ENCODE measurements at regions not wholly inside any gene's neighbourhood (a gene's known extent, or its start where the extent isn't known, plus 50 kb on each side); places are given as distances from the start of the nearest gene placed in this dataset.

DNA sequence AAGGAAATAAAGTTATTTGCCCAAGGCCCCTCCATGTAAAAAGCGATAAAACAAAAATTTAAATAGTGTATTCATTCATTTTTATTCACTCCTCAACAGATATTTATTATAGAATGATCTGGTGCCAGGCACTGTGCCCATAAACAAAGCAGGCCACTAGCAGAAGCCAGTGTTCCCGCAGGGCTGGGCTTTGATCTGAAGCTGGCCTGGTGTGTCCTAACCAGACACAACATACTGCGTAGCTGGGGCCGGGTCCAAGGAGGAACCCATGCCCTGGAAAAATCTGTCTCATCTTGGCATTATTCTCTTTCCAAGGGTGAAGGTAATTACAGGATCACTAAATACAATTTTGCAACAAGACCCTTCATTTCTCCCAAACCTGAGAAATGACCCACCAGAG lies 537.4 kb upstream of the CDH5 start:
- Histone ChIP-seq H3K4me2 (ENCODE audit: low read length) (no peak overlapping the region), H3K9me3 (ENCODE audit: control insufficient read depth in 1 of 2, insufficient read depth in 1 of 2, low read depth in 1 of 2, low read length in 2 of 2) (no peaks in the 10 kb centered on the region), H3K27ac (ENCODE audit: low read depth, low read length) (no peak overlapping the region), H3K79me2 (ENCODE audit: insufficient read depth, low read length) (no peaks in the 10 kb centered on the region), H3K4me3 (replicated peaks in 1 of 2; ENCODE audit: low read depth in 1 of 2, low read length in 2 of 2) (no peak overlapping the region), H3K36me3 (ENCODE audit: control insufficient read depth in 1 of 2, insufficient read depth in 2 of 2, low read length in 2 of 2) (no peaks in the 10 kb centered on the region), H2AFZ (ENCODE audit: low read depth, low read length, poor library complexity, severe bottlenecking) (no peak overlapping the region), H3K9me2 (ENCODE audit: insufficient read depth) (no peaks in the 10 kb centered on the region), H4K20me1 (ENCODE audit: insufficient read depth) (no peaks in the 10 kb centered on the region), H3K9ac (ENCODE audit: low read length) (no peak overlapping the region), H3K4me1 (ENCODE audit: control insufficient read depth in 1 of 2, insufficient read depth in 2 of 2, low read length in 2 of 2) (no peaks in the 10 kb centered on the region), H3K27me3 (ENCODE audit: insufficient read depth, low read length) (no peaks in the 10 kb centered on the region)
- DNase-seq (ENCODE audit: low read depth, low spot score) = no peak
- RAD21 ChIA-PET (ENCODE audit: low non-redundant PET in 1 of 2, low total read pairs in 2 of 2, uncharacterized antibody in 2 of 2, unreplicated experiment in 2 of 2) = no interaction called here
- CTCF ChIA-PET = no interaction called here
- POLR2A ChIA-PET = no interaction called here
- intact Hi-C loops (cut with micrococcal nuclease) = no loop called here
- ATAC-seq = no peak
- TF ChIP-seq CBX3 (IDR thresholded peaks at IDR 0.05; ENCODE audit: low read depth) (no peak), POLR2A (IDR thresholded peaks at IDR 0.05; ENCODE audit: borderline replicate concordance, extremely low read depth, insufficient read depth, insufficient read length) (no peak), TCF7L2 (IDR thresholded peaks at IDR 0.05; ENCODE audit: borderline replicate concordance, extremely low read depth, insufficient read depth, insufficient read length) (no peak), YY1 (IDR thresholded peaks at IDR 0.05; ENCODE audit: extremely low read depth, insufficient replicate concordance, low read depth, low read length) (no peak), POLR2AphosphoS5 (IDR thresholded peaks at IDR 0.05; ENCODE audit: low read depth, low read length) (no peak), ZNF274 (IDR thresholded peaks at IDR 0.05; ENCODE audit: low read depth, low read length) (no peak), EZH2 (IDR thresholded peaks at IDR 0.05) (no peak), EZH2phosphoT487 (IDR thresholded peaks at IDR 0.05; ENCODE audit: borderline replicate concordance) (no peak), EGR1 (IDR thresholded peaks at IDR 0.05; ENCODE audit: low read depth) (no peak), SRF (IDR thresholded peaks at IDR 0.05; ENCODE audit: low read depth) (no peak)
- TF ChIP-seq, protein P1, sequence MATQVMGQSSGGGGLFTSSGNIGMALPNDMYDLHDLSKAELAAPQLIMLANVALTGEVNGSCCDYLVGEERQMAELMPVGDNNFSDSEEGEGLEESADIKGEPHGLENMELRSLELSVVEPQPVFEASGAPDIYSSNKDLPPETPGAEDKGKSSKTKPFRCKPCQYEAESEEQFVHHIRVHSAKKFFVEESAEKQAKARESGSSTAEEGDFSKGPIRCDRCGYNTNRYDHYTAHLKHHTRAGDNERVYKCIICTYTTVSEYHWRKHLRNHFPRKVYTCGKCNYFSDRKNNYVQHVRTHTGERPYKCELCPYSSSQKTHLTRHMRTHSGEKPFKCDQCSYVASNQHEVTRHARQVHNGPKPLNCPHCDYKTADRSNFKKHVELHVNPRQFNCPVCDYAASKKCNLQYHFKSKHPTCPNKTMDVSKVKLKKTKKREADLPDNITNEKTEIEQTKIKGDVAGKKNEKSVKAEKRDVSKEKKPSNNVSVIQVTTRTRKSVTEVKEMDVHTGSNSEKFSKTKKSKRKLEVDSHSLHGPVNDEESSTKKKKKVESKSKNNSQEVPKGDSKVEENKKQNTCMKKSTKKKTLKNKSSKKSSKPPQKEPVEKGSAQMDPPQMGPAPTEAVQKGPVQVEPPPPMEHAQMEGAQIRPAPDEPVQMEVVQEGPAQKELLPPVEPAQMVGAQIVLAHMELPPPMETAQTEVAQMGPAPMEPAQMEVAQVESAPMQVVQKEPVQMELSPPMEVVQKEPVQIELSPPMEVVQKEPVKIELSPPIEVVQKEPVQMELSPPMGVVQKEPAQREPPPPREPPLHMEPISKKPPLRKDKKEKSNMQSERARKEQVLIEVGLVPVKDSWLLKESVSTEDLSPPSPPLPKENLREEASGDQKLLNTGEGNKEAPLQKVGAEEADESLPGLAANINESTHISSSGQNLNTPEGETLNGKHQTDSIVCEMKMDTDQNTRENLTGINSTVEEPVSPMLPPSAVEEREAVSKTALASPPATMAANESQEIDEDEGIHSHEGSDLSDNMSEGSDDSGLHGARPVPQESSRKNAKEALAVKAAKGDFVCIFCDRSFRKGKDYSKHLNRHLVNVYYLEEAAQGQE (IDR thresholded peaks at IDR 0.05; ENCODE audit: low read depth) = no peak
- no TSS peak for BruUV-seq (replicated peaks)
